ENCODE measurements at regions not wholly inside any gene's neighbourhood (a gene's known extent, or its start where the extent isn't known, plus 50 kb on each side); places are given as distances from the start of the nearest gene placed in this dataset.

DNA sequence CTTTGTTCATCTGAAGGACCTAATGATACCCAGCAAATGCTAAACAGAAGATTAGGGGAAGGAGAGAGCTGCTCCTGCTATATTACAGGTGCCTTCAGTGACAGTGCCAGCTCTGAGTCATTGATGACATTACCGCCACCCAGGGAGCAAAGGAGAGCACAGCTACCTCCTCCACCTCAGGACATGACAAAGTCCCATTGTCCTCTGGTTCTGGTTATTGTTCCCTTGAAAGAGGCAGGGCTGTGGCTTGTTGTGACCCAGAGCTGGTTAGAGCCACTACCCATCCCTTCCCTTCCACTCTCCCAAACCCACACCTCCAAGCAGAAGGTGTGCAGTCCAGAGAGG is 363.5 kb upstream of the DUSP10 start (continued):
- TF ChIP-seq WT1 (tag by site-specific recombination; IDR thresholded peaks at IDR 0.05), result no peak
- TF ChIP-seq ZNF248 (tag by site-specific recombination; IDR thresholded peaks at IDR 0.05), result no peak
- peak; percentile 62 for TF ChIP-seq GLIS1 (tag by site-specific recombination; IDR thresholded peaks at IDR 0.05)
- TF ChIP-seq ZNF629 (tag by site-specific recombination; IDR thresholded peaks at IDR 0.05), result 0 out of 2 replicates have a peak, but pooled peaks have one; percentile 23
- no peak for TF ChIP-seq ZNF398 (tag by site-specific recombination; IDR thresholded peaks at IDR 0.05)
- no peak for TF ChIP-seq PRDM4 (tag by site-specific recombination; IDR thresholded peaks at IDR 0.05)
- 0 out of 2 replicates have a peak, but pooled peaks have one; percentile 3 for TF ChIP-seq SCRT1 (tag by site-specific recombination; IDR thresholded peaks at IDR 0.05; ENCODE audit: borderline replicate concordance)
- TF ChIP-seq, protein P1, sequence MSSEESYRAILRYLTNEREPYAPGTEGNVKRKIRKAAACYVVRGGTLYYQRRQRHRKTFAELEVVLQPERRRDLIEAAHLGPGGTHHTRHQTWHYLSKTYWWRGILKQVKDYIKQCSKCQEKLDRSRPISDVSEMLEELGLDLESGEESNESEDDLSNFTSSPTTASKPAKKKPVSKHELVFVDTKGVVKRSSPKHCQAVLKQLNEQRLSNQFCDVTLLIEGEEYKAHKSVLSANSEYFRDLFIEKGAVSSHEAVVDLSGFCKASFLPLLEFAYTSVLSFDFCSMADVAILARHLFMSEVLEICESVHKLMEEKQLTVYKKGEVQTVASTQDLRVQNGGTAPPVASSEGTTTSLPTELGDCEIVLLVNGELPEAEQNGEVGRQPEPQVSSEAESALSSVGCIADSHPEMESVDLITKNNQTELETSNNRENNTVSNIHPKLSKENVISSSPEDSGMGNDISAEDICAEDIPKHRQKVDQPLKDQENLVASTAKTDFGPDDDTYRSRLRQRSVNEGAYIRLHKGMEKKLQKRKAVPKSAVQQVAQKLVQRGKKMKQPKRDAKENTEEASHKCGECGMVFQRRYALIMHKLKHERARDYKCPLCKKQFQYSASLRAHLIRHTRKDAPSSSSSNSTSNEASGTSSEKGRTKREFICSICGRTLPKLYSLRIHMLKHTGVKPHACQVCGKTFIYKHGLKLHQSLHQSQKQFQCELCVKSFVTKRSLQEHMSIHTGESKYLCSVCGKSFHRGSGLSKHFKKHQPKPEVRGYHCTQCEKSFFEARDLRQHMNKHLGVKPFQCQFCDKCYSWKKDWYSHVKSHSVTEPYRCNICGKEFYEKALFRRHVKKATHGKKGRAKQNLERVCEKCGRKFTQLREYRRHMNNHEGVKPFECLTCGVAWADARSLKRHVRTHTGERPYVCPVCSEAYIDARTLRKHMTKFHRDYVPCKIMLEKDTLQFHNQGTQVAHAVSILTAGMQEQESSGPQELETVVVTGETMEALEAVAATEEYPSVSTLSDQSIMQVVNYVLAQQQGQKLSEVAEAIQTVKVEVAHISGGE (tag by site-specific recombination; conservative IDR thresholded peaks at IDR 0.05; ENCODE audit: low read depth), result no peak
- peak; percentile 52 for TF ChIP-seq SCRT2 (tag by site-specific recombination; IDR thresholded peaks at IDR 0.05)
- TF ChIP-seq ZNF10 (tag by site-specific recombination; IDR thresholded peaks at IDR 0.05), result no peak

DNA sequence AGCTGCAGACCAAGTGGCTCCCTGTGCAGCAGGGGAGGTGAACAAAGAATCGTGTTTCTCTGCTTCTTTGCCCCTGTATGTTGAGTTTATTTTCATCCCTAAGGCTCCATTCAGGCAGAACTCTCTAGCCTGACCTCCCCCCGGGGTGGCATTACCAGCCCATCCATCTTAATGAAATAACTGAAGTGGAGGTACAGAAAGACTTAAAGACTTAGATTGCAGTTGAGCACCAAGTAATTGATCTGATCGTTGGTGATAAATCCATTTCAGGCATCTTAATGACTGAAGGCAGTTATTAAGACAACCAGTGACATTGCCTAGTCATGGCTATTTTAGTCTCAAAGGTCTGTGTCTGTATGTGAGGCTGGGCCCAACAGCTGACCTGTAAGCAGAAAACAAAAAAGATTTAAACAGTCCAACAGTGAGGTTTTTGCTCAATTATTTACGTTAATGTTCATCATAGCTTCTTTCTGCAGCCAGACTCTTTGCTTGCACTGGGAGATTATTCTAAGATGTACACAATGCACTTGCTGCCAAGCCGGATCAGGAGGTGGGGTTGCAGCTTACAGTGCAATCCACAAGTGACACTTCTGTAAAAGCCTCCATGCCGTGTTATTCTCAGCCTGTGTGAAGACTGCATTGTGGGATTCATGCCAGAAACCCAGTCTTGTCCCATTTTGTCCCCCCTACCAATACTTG is 363.0 kb upstream of the DUSP10 start:
- ChIA-PET POLR2A (no interaction called here), CTCF (interaction anchor here (1.3 to 1.5 kb wide), 2 partner anchors 9 to 19 kb away, joined by 4 to 6 read pairs; no protein-coding TSS in a partner anchor)
- TF ChIP-seq ZFP37 (tag by site-specific recombination; IDR thresholded peaks at IDR 0.05) (no peak), SCRT1 (tag by site-specific recombination; IDR thresholded peaks at IDR 0.05; ENCODE audit: borderline replicate concordance) (peak; percentile 22; the same call in 1 of the 2 replicates), ZNF777 (tag by site-specific recombination; IDR thresholded peaks at IDR 0.05; ENCODE audit: borderline replicate concordance) (no peak), SCRT2 (tag by site-specific recombination; IDR thresholded peaks at IDR 0.05) (peak; percentile 71; the same call in 1 of the 2 replicates), ZNF433 (tag by site-specific recombination; IDR thresholded peaks at IDR 0.05; ENCODE audit: low read depth) (no peak), ZIC2 (tag by site-specific recombination; IDR thresholded peaks at IDR 0.05) (peak; percentile 68)
- Histone ChIP-seq H3K9me3 (ENCODE audit: control insufficient read depth, insufficient read depth, low read depth, low read length) (no peaks in the 10 kb centered on the region), H3K4me3 (ENCODE audit: low read depth, low read length) (no peak overlapping the region), H3K4me1 (ENCODE audit: control insufficient read depth, insufficient read depth, low read length) (no peaks in the 10 kb centered on the region), H3K27ac (ENCODE audit: extremely low read depth, low read depth, low read length) (no peak overlapping the region), H3K36me3 (ENCODE audit: control insufficient read depth in 2 of 2, insufficient read depth in 1 of 2, low read length in 2 of 2) (no peaks in the 10 kb centered on the region)

DNA sequence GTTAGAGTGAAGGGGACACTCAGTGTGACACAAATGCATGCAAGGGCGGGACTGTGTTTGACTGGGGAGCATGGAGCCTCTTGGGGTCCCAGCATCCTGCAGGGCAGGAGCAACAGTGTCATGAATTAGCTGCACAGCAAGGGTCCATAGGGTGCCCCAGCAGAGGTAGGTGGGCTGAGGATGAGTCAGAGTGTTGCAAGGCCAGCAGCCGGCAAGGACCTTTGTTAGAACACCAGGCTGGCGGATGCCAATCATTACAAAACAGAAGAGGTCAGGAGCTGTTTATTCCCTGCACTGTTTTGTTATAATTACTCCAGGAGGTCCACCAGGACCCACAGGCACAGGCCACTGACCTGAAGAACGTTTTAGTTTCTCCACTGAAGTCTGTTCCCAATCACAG is 362.2 kb upstream of the DUSP10 start:
- POLR2A ChIA-PET, result no interaction called here
- TF ChIP-seq ZNF341 (tag by site-specific recombination; IDR thresholded peaks at IDR 0.05; ENCODE audit: low read depth) (no peak), TSHZ1 (tag by site-specific recombination; IDR thresholded peaks at IDR 0.05; ENCODE audit: borderline replicate concordance) (no peak), ZNF610 (tag by site-specific recombination; IDR thresholded peaks at IDR 0.05; ENCODE audit: borderline replicate concordance) (no peak)

More for the DNA sequence above, 362.2 kb upstream of the DUSP10 start:
- Histone ChIP-seq H3K4me1 (ENCODE audit: control insufficient read depth, insufficient read depth, low read length) (no peaks in the 10 kb centered on the region), H3K27ac (ENCODE audit: extremely low read depth, low read depth, low read length) (no peak overlapping the region), H3K36me3 (ENCODE audit: control insufficient read depth in 2 of 2, insufficient read depth in 1 of 2, low read length in 2 of 2) (no peaks in the 10 kb centered on the region), H3K9me3 (ENCODE audit: control insufficient read depth, insufficient read depth, low read depth, low read length) (no peaks in the 10 kb centered on the region), H3K4me3 (ENCODE audit: low read depth, low read length) (no peak overlapping the region)
- CTCF ChIA-PET, result interaction anchor here (0.6 kb wide), 1 partner anchor 1295 kb away, joined by 3 read pairs; no protein-coding TSS in a partner anchor

Data from HEK293 (cell line).